ENCODE measurements at regions not wholly inside any gene's neighbourhood (a gene's known extent, or its start where the extent isn't known, plus 50 kb on each side); places are given as distances from the start of the nearest gene placed in this dataset.

DNA sequence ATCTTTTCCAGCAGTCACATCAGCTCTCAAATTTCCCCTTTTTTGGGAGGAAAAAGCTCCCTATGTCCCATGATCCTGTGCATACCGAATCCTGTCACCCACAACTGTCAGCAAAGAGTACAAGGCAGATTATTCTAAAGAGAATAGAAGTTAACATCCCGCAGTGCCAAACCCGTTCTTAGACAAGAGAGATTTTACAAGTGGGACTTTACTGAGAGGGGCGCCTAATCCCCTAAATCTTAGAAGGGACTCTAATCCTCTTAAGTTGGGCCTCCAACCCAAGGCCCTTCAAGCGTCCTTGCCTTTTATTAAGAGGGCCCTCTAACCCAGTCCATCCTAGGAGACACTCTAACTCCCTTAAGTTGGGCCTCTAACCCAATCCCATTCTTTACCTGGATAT is 193.9 kb downstream of the CPXCR1 start:
- TF ChIP-seq, protein P1, sequence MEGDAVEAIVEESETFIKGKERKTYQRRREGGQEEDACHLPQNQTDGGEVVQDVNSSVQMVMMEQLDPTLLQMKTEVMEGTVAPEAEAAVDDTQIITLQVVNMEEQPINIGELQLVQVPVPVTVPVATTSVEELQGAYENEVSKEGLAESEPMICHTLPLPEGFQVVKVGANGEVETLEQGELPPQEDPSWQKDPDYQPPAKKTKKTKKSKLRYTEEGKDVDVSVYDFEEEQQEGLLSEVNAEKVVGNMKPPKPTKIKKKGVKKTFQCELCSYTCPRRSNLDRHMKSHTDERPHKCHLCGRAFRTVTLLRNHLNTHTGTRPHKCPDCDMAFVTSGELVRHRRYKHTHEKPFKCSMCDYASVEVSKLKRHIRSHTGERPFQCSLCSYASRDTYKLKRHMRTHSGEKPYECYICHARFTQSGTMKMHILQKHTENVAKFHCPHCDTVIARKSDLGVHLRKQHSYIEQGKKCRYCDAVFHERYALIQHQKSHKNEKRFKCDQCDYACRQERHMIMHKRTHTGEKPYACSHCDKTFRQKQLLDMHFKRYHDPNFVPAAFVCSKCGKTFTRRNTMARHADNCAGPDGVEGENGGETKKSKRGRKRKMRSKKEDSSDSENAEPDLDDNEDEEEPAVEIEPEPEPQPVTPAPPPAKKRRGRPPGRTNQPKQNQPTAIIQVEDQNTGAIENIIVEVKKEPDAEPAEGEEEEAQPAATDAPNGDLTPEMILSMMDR (IDR thresholded peaks at IDR 0.05; ENCODE audit: insufficient read depth, low read length): no peak
- TF ChIP-seq POLR2AphosphoS5 (IDR thresholded peaks at IDR 0.05; ENCODE audit: low read depth) (no peak), SPI1 (IDR thresholded peaks at IDR 0.05; ENCODE audit: borderline replicate concordance, low read depth) (no peak), GABPA (IDR thresholded peaks at IDR 0.05; ENCODE audit: low read depth) (no peak)
- TF ChIP-seq, protein P2, sequence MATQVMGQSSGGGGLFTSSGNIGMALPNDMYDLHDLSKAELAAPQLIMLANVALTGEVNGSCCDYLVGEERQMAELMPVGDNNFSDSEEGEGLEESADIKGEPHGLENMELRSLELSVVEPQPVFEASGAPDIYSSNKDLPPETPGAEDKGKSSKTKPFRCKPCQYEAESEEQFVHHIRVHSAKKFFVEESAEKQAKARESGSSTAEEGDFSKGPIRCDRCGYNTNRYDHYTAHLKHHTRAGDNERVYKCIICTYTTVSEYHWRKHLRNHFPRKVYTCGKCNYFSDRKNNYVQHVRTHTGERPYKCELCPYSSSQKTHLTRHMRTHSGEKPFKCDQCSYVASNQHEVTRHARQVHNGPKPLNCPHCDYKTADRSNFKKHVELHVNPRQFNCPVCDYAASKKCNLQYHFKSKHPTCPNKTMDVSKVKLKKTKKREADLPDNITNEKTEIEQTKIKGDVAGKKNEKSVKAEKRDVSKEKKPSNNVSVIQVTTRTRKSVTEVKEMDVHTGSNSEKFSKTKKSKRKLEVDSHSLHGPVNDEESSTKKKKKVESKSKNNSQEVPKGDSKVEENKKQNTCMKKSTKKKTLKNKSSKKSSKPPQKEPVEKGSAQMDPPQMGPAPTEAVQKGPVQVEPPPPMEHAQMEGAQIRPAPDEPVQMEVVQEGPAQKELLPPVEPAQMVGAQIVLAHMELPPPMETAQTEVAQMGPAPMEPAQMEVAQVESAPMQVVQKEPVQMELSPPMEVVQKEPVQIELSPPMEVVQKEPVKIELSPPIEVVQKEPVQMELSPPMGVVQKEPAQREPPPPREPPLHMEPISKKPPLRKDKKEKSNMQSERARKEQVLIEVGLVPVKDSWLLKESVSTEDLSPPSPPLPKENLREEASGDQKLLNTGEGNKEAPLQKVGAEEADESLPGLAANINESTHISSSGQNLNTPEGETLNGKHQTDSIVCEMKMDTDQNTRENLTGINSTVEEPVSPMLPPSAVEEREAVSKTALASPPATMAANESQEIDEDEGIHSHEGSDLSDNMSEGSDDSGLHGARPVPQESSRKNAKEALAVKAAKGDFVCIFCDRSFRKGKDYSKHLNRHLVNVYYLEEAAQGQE (IDR thresholded peaks at IDR 0.05; ENCODE audit: insufficient replicate concordance, low read depth): no peak

Data from HL-60 (cell line).